Ovary (tissue), 3 donors: ENCODE measurements at regions not wholly inside any gene's neighbourhood (a gene's known extent, or its start where the extent isn't known, plus 50 kb on each side); places are given as distances from the start of the nearest gene placed in this dataset.

Source experiments
- EP300 ChIP-seq: sonication (generic); formaldehyde crosslinking; IDR thresholded peaks from one replicate; pipeline ENCODE4 v1.6.1; 2017; ENCODE audit warnings: antibody characterized with exemption
- POLR2A ChIP-seq: fragments of 450-650 bp; IDR thresholded peaks from one replicate; pipeline ENCODE4 v1.6.1; 2017; ENCODE audit warnings: antibody characterized with exemption, mild to moderate bottlenecking, moderate library complexity
- TF ChIP-seq, protein P1 (sequence below), 3 donors: fragments of 450-650 bp in 2 of 3; fragments of 200-600 bp in 1 of 3; IDR thresholded peaks; one replicate each; pipeline versions ENCODE4 v1.5.1 to v1.8.0; 2016 to 2022; ENCODE audit warnings: antibody characterized with exemption in 3 of 3, mild to moderate bottlenecking in 1 of 3
- donor health status: DM: no; HTN: no; CAD: no.

DNA sequence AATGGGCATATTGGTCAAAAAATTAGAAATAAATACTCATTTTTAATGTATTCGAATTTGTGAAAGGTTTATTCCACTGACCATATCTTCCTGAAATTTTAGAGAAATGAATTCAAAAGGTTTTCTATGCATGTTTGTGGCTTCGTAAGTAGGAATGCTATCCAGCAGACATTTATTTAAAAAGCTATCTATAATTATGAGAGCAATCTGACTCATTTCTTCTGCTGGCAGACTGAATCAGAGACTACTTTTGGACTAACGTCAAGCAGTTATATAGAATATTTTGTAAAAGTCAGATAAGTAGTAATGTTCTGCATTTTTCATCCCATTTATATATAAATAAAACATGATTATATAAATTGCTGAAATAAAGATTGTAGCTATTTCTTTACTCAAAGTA lies 125.0 kb downstream of the SPCS3 start:
- TF ChIP-seq, protein P1, sequence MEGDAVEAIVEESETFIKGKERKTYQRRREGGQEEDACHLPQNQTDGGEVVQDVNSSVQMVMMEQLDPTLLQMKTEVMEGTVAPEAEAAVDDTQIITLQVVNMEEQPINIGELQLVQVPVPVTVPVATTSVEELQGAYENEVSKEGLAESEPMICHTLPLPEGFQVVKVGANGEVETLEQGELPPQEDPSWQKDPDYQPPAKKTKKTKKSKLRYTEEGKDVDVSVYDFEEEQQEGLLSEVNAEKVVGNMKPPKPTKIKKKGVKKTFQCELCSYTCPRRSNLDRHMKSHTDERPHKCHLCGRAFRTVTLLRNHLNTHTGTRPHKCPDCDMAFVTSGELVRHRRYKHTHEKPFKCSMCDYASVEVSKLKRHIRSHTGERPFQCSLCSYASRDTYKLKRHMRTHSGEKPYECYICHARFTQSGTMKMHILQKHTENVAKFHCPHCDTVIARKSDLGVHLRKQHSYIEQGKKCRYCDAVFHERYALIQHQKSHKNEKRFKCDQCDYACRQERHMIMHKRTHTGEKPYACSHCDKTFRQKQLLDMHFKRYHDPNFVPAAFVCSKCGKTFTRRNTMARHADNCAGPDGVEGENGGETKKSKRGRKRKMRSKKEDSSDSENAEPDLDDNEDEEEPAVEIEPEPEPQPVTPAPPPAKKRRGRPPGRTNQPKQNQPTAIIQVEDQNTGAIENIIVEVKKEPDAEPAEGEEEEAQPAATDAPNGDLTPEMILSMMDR (IDR thresholded peaks at IDR 0.05) = no peak
- TF ChIP-seq POLR2A (no peak), EP300 (no peak)
